IMR-90 (cell line): ENCODE measurements at regions not wholly inside any gene's neighbourhood (a gene's known extent, or its start where the extent isn't known, plus 50 kb on each side); places are given as distances from the start of the nearest gene placed in this dataset.

Experiments
- ATAC-seq: fragments of 200-7000 bp; cut with Tn5 transposase; 2 replicates; pipeline ENCODE4 v1.9.1; 2020; ENCODE audit warnings: low read depth, mild to moderate bottlenecking, moderate library complexity
- BruUV-seq: library from RNA; stranded (reverse); fragments of 400-500 nt; replicated peaks from 2 replicates; lab custom pipeline; 2021; lab: Mats Ljungman, UMichigan
- CTCF ChIA-PET: fragments of 300-600 bp; formaldehyde crosslinking; extraction: SDS; loops from one replicate; lab custom pipeline; 2021; ENCODE audit warnings: antibody characterized with exemption; lab: Yijun Ruan, JAX
- POLR2A ChIA-PET: fragments of 300-600 bp; sonication (Branson Sonifier 250); formaldehyde crosslinking; loops from one replicate; lab custom pipeline; 2022; ENCODE audit warnings: antibody characterized with exemption; ENCODE audit not compliant: unreplicated experiment; lab: Charles Lee
- DNase-seq: peaks from one replicate; pipeline ENCODE4 v3.0.0; 2013
- H2AFZ ChIP-seq: replicated peaks from 2 replicates; pipeline ENCODE3; 2013; ENCODE audit warnings: low read length, mild to moderate bottlenecking; ENCODE audit not compliant: poor library complexity
- H2AK5ac ChIP-seq: 2 replicates; pipeline ENCODE4 v1.6.1; 2013; ENCODE audit warnings: low read depth, low read length, inconsistent platforms
- H2AK9ac ChIP-seq: replicated peaks from 2 replicates; pipeline ENCODE3; 2013; ENCODE audit warnings: mild to moderate bottlenecking, low read depth, low read length, moderate library complexity; ENCODE audit not compliant: poor library complexity
- H2BK120ac ChIP-seq: 2 replicates; pipeline ENCODE4 v1.6.1; 2013; ENCODE audit warnings: low read depth, low read length, inconsistent platforms
- H2BK15ac ChIP-seq: 3 replicates; pipeline ENCODE4 v1.6.1; 2013; ENCODE audit warnings: low read depth, low read length, inconsistent platforms
- H2BK20ac ChIP-seq: 2 replicates; pipeline ENCODE4 v1.6.1; 2013; ENCODE audit warnings: low read depth, mild to moderate bottlenecking, inconsistent platforms, low read length, moderate library complexity
- H2BK5ac ChIP-seq: 2 replicates; pipeline ENCODE4 v1.6.1; 2013; ENCODE audit warnings: mild to moderate bottlenecking, low read depth, low read length, inconsistent platforms; ENCODE audit not compliant: poor library complexity, severe bottlenecking
- H3K14ac ChIP-seq: replicated peaks from 2 replicates; pipeline ENCODE4 v1.6.1; 2013; ENCODE audit warnings: low read depth, low read length, inconsistent platforms
- H3K18ac ChIP-seq: 2 replicates; pipeline ENCODE4 v1.6.1; 2013; ENCODE audit warnings: low read depth, low read length, control low read depth
- H3K23ac ChIP-seq: 2 replicates; pipeline ENCODE4 v1.6.1; 2013; ENCODE audit warnings: low read depth, low read length, inconsistent platforms
- H3K27ac ChIP-seq: 2 replicates; pipeline ENCODE4 v1.5.1; 2013; ENCODE audit warnings: mild to moderate bottlenecking, control low read depth, low read length; ENCODE audit not compliant: insufficient read depth
- H3K27me3 ChIP-seq: 2 replicates; pipeline ENCODE4 v1.6.1; 2013; ENCODE audit warnings: low read length; ENCODE audit not compliant: control insufficient read depth, insufficient read depth
- H3K36me3 ChIP-seq: 2 replicates; pipeline ENCODE4 v1.6.1; 2013; ENCODE audit warnings: low read length, mixed read lengths; ENCODE audit not compliant: control insufficient read depth, insufficient read depth
- H3K4ac ChIP-seq: 2 replicates; pipeline ENCODE4 v1.6.1; 2013; ENCODE audit warnings: low read depth, low read length, inconsistent platforms
- H3K4me1 ChIP-seq: 2 replicates; pipeline ENCODE4 v1.6.1; 2013; ENCODE audit warnings: low read length, mixed read lengths; ENCODE audit not compliant: control insufficient read depth, insufficient read depth
- H3K4me2 ChIP-seq: 2 replicates; pipeline ENCODE4 v1.6.1; 2013; ENCODE audit warnings: low read depth, mild to moderate bottlenecking, control low read depth, low read length, moderate library complexity
- H3K4me3 ChIP-seq: 2 replicates; pipeline ENCODE4 v1.5.1; 2013; ENCODE audit warnings: low read depth, mild to moderate bottlenecking, control low read depth, low read length, moderate library complexity; ENCODE audit not compliant: insufficient read depth
- H3K56ac ChIP-seq: 2 replicates; pipeline ENCODE4 v1.6.1; 2013; ENCODE audit warnings: low read length, inconsistent platforms; ENCODE audit not compliant: insufficient read depth; ENCODE audit errors: extremely low read depth
- H3K79me1 ChIP-seq, 2 experiments: 2 replicates each; pipeline ENCODE4 v1.6.1; 2013; ENCODE audit warnings: low read length in 2 of 2, inconsistent platforms in 1 of 2, low read depth in 1 of 2
- H3K9ac ChIP-seq: 2 replicates; pipeline ENCODE4 v1.6.1; 2013; ENCODE audit warnings: low read depth, low read length, control low read depth
- H3K9me1 ChIP-seq: 2 replicates; pipeline ENCODE4 v1.6.1; 2013; ENCODE audit warnings: low read length, inconsistent platforms; ENCODE audit not compliant: insufficient read depth
- H3K9me3 ChIP-seq: 2 replicates; pipeline ENCODE4 v1.6.1; 2013; ENCODE audit warnings: low read length; ENCODE audit not compliant: control insufficient read depth, insufficient read depth
- H4K20me1 ChIP-seq: 2 replicates; pipeline ENCODE4 v1.6.1; 2013; ENCODE audit warnings: low read length, inconsistent platforms; ENCODE audit not compliant: insufficient read depth
- H4K5ac ChIP-seq: 2 replicates; pipeline ENCODE4 v1.6.1; 2013; ENCODE audit warnings: mild to moderate bottlenecking, low read depth, low read length, control low read depth
- H4K8ac ChIP-seq, 2 experiments: 2 replicates each; pipeline ENCODE4 v1.6.1; 2013; ENCODE audit warnings: low read depth in 2 of 2, low read length in 2 of 2, control low read depth in 1 of 2, inconsistent platforms in 1 of 2
- H4K91ac ChIP-seq: 2 replicates; pipeline ENCODE4 v1.6.1; 2013; ENCODE audit warnings: low read depth, low read length, inconsistent platforms; ENCODE audit not compliant: insufficient read depth
- BHLHE40 ChIP-seq: fragments of 150-350 bp; IDR thresholded peaks from 2 replicates; pipeline ENCODE4 v1.6.1; 2016; ENCODE audit warnings: mild to moderate bottlenecking, low read depth, low read length
- CEBPB ChIP-seq: IDR thresholded peaks from 2 replicates; pipeline ENCODE4 v1.6.1; 2012; ENCODE audit warnings: low read depth, low read length, improper control_type of control experiment
- FOS ChIP-seq: fragments of 150-350 bp; IDR thresholded peaks from 2 replicates; pipeline ENCODE4 v1.6.1; 2016; ENCODE audit warnings: low read depth, low read length
- MXI1 ChIP-seq: IDR thresholded peaks from 2 replicates; pipeline ENCODE4 v1.6.1; 2012; ENCODE audit warnings: low read depth, mild to moderate bottlenecking, low read length, moderate library complexity, borderline replicate concordance
- POLR2A ChIP-seq: IDR thresholded peaks from 2 replicates; pipeline ENCODE4 v1.6.1; 2012; ENCODE audit warnings: mild to moderate bottlenecking, low read depth, low read length
- WGBS, 2 experiments: methylation state at CpG; one replicate each; pipeline versions ENCODE4 v1.1.5 to v1.1.7; 2013; ENCODE audit warnings: missing lambda C conversion rate in 2 of 2; ENCODE audit not compliant: insufficient read length in 1 of 2; ENCODE audit errors: extremely low coverage in 2 of 2; 5-methylcytosine and 5-hydroxymethylcytosine counted together
- dilution Hi-C: fragments of 300-500 bp; cut with HindIII; formaldehyde crosslinking; loops from one replicate; pipeline ENCODE4 v1.14.3; 2018; ENCODE audit warnings: low sequenced_read_pairs; ENCODE audit not compliant: unreplicated experiment
- in situ Hi-C: fragments of 300-500 bp; cut with MboI; formaldehyde crosslinking; loops from 3 replicates; pipeline ENCODE4 v1.14.3; 2019; ENCODE audit warnings: low sequenced_read_pairs, inconsistent platforms, mixed read lengths
- intact Hi-C: fragments of 100-400 bp; cut with micrococcal nuclease; formaldehyde crosslinking; loops from 2 replicates; pipeline ENCODE4 v1.10.0; 2022

- no TSS peak for BruUV-seq
- in situ Hi-C loops (no loop called here), dilution Hi-C loops (no loop called here), intact Hi-C loops (no loop called here)
- TF ChIP-seq MXI1 (no peak), POLR2A (no peak), BHLHE40 (no peak), CEBPB (no peak), FOS (no peak)
- no peak overlapping the region for H3K23ac ChIP-seq
- H4K91ac ChIP-seq: no peak overlapping the region
- H4K20me1 ChIP-seq: no peaks in the 10 kb centered on the region
- H2BK20ac ChIP-seq: no peak overlapping the region
- H3K4me2 ChIP-seq: no peak overlapping the region; the same call in 1 of the 2 replicates
- ChIA-PET CTCF (no interaction called here), POLR2A (no interaction called here)
- H3K27ac ChIP-seq: no peak overlapping the region
- no peak overlapping the region for H4K8ac ChIP-seq
- H3K79me1 ChIP-seq: no peaks in the 10 kb centered on the region
- no peak overlapping the region for H2AFZ ChIP-seq
- no peak overlapping the region for H2BK5ac ChIP-seq
- no peaks in the 10 kb centered on the region for H3K36me3 ChIP-seq
- H3K14ac ChIP-seq: no peak overlapping the region
- no peak overlapping the region for H3K56ac ChIP-seq
- no peak overlapping the region for H3K18ac ChIP-seq
- no peak overlapping the region for H2AK9ac ChIP-seq
- ATAC-seq (peak; percentile 97), DNase-seq (peak; percentile 10)
- H3K9ac ChIP-seq: no peak overlapping the region
- no peak overlapping the region for H2AK5ac ChIP-seq
- H3K4ac ChIP-seq: no peak overlapping the region
- H3K4me1 ChIP-seq: peaks cover 13% of the 10 kb centered on the region; the same call in 1 of the 2 replicates
- H3K9me1 ChIP-seq: no peaks in the 10 kb centered on the region
- H3K4me3 ChIP-seq: no peak overlapping the region
- H4K5ac ChIP-seq: no peak overlapping the region
- H2BK15ac ChIP-seq: no peak overlapping the region
- WGBS, 2 experiments: no CpG with 5 or more reads among the region's 3 CpGs
- peaks cover 12% of the 10 kb centered on the region for H3K27me3 ChIP-seq
- H3K9me3 ChIP-seq: peaks cover 7% of the 10 kb centered on the region; the same call in 1 of the 2 replicates
- no peak overlapping the region for H2BK120ac ChIP-seq
Measured at GRCh38 chr1:229138058-229138457, 132.9 kb upstream of the RAB4A start.
